Activated T-cell treated with anti-CD3 and anti-CD28 coated beads, Interleukin-2, amount 50 U/mL, for 24 hours (primary cell): ENCODE measurements at regions not wholly inside any gene's neighbourhood (a gene's known extent, or its start where the extent isn't known, plus 50 kb on each side); places are given as distances from the start of the nearest gene placed in this dataset.
"Not testable (repeated sequence)": the region's sequence is repeated elsewhere in the genome, so short reads cannot be mapped to it uniquely, and the experiment has no call there.

Source experiments
- DNase-seq: peaks from one replicate; pipeline ENCODE4 v3.0.0-alpha.2; 2020
- H3K27ac Mint-ChIP-seq: 2 replicates; pipeline ENCODE4 v1.8.0; 2020; ENCODE audit warnings: mild to moderate bottlenecking, mixed read lengths
- H3K27me3 Mint-ChIP-seq: 2 replicates; pipeline ENCODE4 v1.8.0; 2020; ENCODE audit warnings: mixed read lengths
- H3K36me3 Mint-ChIP-seq: 2 replicates; pipeline ENCODE4 v1.8.0; 2020; ENCODE audit warnings: low read depth, mixed read lengths
- H3K4me1 Mint-ChIP-seq: 2 replicates; pipeline ENCODE4 v1.8.0; 2020; ENCODE audit warnings: low read depth, mixed read lengths
- H3K4me3 Mint-ChIP-seq: 2 replicates; pipeline ENCODE4 v1.8.0; 2020; ENCODE audit warnings: mild to moderate bottlenecking, moderate library complexity, mixed read lengths
- H3K9me3 Mint-ChIP-seq: 2 replicates; pipeline ENCODE4 v1.8.0; 2020; ENCODE audit warnings: mixed read lengths

GRCh38 chr16:16770717-16771116, 391.8 kb downstream of the NPIPA7 start:
- not testable (repeated sequence) for H3K9me3 Mint-ChIP-seq, DNase-seq, H3K27ac Mint-ChIP-seq, H3K4me3 Mint-ChIP-seq, H3K4me1 Mint-ChIP-seq, H3K36me3 Mint-ChIP-seq
- peaks cover 24% of the 10 kb centered on the region for H3K27me3 Mint-ChIP-seq

- no peak for DNase-seq
- peaks cover 44% of the 10 kb centered on the region for H3K27me3 Mint-ChIP-seq
These were observed 395.4 kb downstream of the NPIPA7 start for GRCh38 chr16:16774389-16774788.

GRCh38 chr16:16778332-16778731, 399.4 kb downstream of the NPIPA7 start:
- H3K27me3 Mint-ChIP-seq, result peaks cover 36% of the 10 kb centered on the region
- no peak overlapping the region for H3K4me3 Mint-ChIP-seq
- H3K9me3 Mint-ChIP-seq, result no peaks in the 10 kb centered on the region
- H3K27ac Mint-ChIP-seq, result no peak overlapping the region
- DNase-seq, result no peak
- H3K36me3 Mint-ChIP-seq, result no peaks in the 10 kb centered on the region
- H3K4me1 Mint-ChIP-seq, result no peaks in the 10 kb centered on the region

More at GRCh38 chr16:16774389-16774788, 395.4 kb downstream of the NPIPA7 start:
- Mint-ChIP-seq H3K4me3 (no peak overlapping the region), H3K36me3 (no peaks in the 10 kb centered on the region), H3K9me3 (no peaks in the 10 kb centered on the region), H3K27ac (no peak overlapping the region), H3K4me1 (no peaks in the 10 kb centered on the region)

GRCh38 chr16:16780588-16780987, 401.6 kb downstream of the NPIPA7 start:
- no peaks in the 10 kb centered on the region for H3K4me1 Mint-ChIP-seq
- no peak overlapping the region for H3K27ac Mint-ChIP-seq

GRCh38 chr16:16782153-16782552, 403.2 kb downstream of the NPIPA7 start:
- DNase-seq, result no peak
- Mint-ChIP-seq H3K4me1 (no peaks in the 10 kb centered on the region), H3K36me3 (no peaks in the 10 kb centered on the region), H3K27ac (no peak overlapping the region), H3K27me3 (peaks cover 23% of the 10 kb centered on the region), H3K9me3 (no peaks in the 10 kb centered on the region), H3K4me3 (no peak overlapping the region)

More at GRCh38 chr16:16780588-16780987, 401.6 kb downstream of the NPIPA7 start:
- DNase-seq, result no peak
- H3K9me3 Mint-ChIP-seq, result no peaks in the 10 kb centered on the region
- no peaks in the 10 kb centered on the region for H3K36me3 Mint-ChIP-seq
- H3K27me3 Mint-ChIP-seq, result peaks cover 31% of the 10 kb centered on the region
- no peak overlapping the region for H3K4me3 Mint-ChIP-seq

- Mint-ChIP-seq H3K4me3 (no peak overlapping the region), H3K4me1 (no peaks in the 10 kb centered on the region), H3K27ac (no peak overlapping the region), H3K27me3 (peaks cover 3% of the 10 kb centered on the region), H3K36me3 (no peaks in the 10 kb centered on the region), H3K9me3 (peaks cover 13% of the 10 kb centered on the region)
- DNase-seq, result no peak
These were observed 409.1 kb downstream of the NPIPA7 start for GRCh38 chr16:16788004-16788403.

- Mint-ChIP-seq H3K4me1 (no peaks in the 10 kb centered on the region), H3K4me3 (no peak overlapping the region), H3K36me3 (no peaks in the 10 kb centered on the region), H3K27me3 (peaks cover 5% of the 10 kb centered on the region), H3K9me3 (peaks cover 13% of the 10 kb centered on the region), H3K27ac (no peak overlapping the region)
- DNase-seq, result no peak
These were observed 411.7 kb downstream of the NPIPA7 start for GRCh38 chr16:16790597-16790996.

- Mint-ChIP-seq H3K4me1 (no peaks in the 10 kb centered on the region), H3K36me3 (no peaks in the 10 kb centered on the region), H3K27ac (no peak overlapping the region), H3K9me3 (peaks cover 13% of the 10 kb centered on the region), H3K27me3 (peaks cover 5% of the 10 kb centered on the region), H3K4me3 (no peak overlapping the region)
- DNase-seq, result no peak
These were observed 412.1 kb downstream of the NPIPA7 start for GRCh38 chr16:16791051-16791450.

GRCh38 chr16:16797239-16797638, 418.3 kb downstream of the NPIPA7 start:
- Mint-ChIP-seq H3K27ac (no peak overlapping the region), H3K27me3 (peaks cover 14% of the 10 kb centered on the region), H3K4me3 (no peak overlapping the region), H3K9me3 (peaks cover under 1% of the 10 kb centered on the region), H3K36me3 (no peaks in the 10 kb centered on the region), H3K4me1 (no peaks in the 10 kb centered on the region)
- DNase-seq, result no peak

GRCh38 chr16:16798504-16798903, 419.6 kb downstream of the NPIPA7 start:
- no peaks in the 10 kb centered on the region for H3K9me3 Mint-ChIP-seq
- H3K4me1 Mint-ChIP-seq, result no peaks in the 10 kb centered on the region
- no peak for DNase-seq
- no peaks in the 10 kb centered on the region for H3K36me3 Mint-ChIP-seq
- H3K27me3 Mint-ChIP-seq, result peaks cover 14% of the 10 kb centered on the region
- no peak overlapping the region for H3K27ac Mint-ChIP-seq
- no peak overlapping the region for H3K4me3 Mint-ChIP-seq

GRCh38 chr16:16805809-16806208, 426.9 kb downstream of the NPIPA7 start:
- no peaks in the 10 kb centered on the region for H3K4me1 Mint-ChIP-seq
- peaks cover 17% of the 10 kb centered on the region for H3K27me3 Mint-ChIP-seq
- H3K27ac Mint-ChIP-seq, result no peak overlapping the region
- DNase-seq, result no peak
- no peak overlapping the region for H3K4me3 Mint-ChIP-seq
- H3K9me3 Mint-ChIP-seq, result no peaks in the 10 kb centered on the region
- H3K36me3 Mint-ChIP-seq, result no peaks in the 10 kb centered on the region

GRCh38 chr16:16815641-16816040, 436.7 kb downstream of the NPIPA7 start:
- peaks cover 23% of the 10 kb centered on the region for H3K27me3 Mint-ChIP-seq
- H3K9me3 Mint-ChIP-seq, result peaks cover 13% of the 10 kb centered on the region
- H3K4me3 Mint-ChIP-seq, result no peak overlapping the region
- DNase-seq, result no peak
- H3K36me3 Mint-ChIP-seq, result no peaks in the 10 kb centered on the region
- no peaks in the 10 kb centered on the region for H3K4me1 Mint-ChIP-seq
- H3K27ac Mint-ChIP-seq, result no peak overlapping the region

- Mint-ChIP-seq H3K36me3 (no peaks in the 10 kb centered on the region), H3K27ac (no peak overlapping the region), H3K27me3 (peaks cover 18% of the 10 kb centered on the region), H3K9me3 (peaks cover 23% of the 10 kb centered on the region), H3K4me1 (no peaks in the 10 kb centered on the region), H3K4me3 (no peak overlapping the region)
- DNase-seq, result no peak
These were observed 438.3 kb downstream of the NPIPA7 start for GRCh38 chr16:16817196-16817595.

GRCh38 chr16:16821261-16821660, 442.3 kb downstream of the NPIPA7 start:
- H3K36me3 Mint-ChIP-seq, result no peaks in the 10 kb centered on the region

GRCh38 chr16:16828913-16829398, 450.0 kb downstream of the NPIPA7 start:
- Mint-ChIP-seq H3K27ac (no peak overlapping the region), H3K9me3 (peaks cover 4% of the 10 kb centered on the region), H3K27me3 (peaks cover 48% of the 10 kb centered on the region), H3K4me3 (no peak overlapping the region), H3K36me3 (no peaks in the 10 kb centered on the region), H3K4me1 (peaks cover 4% of the 10 kb centered on the region)
- no peak for DNase-seq

More at GRCh38 chr16:16821261-16821660, 442.3 kb downstream of the NPIPA7 start:
- no peak for DNase-seq
- H3K27me3 Mint-ChIP-seq, result peaks cover 18% of the 10 kb centered on the region
- H3K9me3 Mint-ChIP-seq, result peaks cover 33% of the 10 kb centered on the region
- H3K4me1 Mint-ChIP-seq, result no peaks in the 10 kb centered on the region
- H3K27ac Mint-ChIP-seq, result no peak overlapping the region
- no peak overlapping the region for H3K4me3 Mint-ChIP-seq

GRCh38 chr16:16830401-16830800, 451.5 kb downstream of the NPIPA7 start:
- Mint-ChIP-seq H3K4me3 (no peak overlapping the region), H3K9me3 (peaks cover 2% of the 10 kb centered on the region), H3K27ac (no peak overlapping the region), H3K4me1 (peaks cover 4% of the 10 kb centered on the region), H3K27me3 (peaks cover 48% of the 10 kb centered on the region), H3K36me3 (no peaks in the 10 kb centered on the region)
- DNase-seq, result no peak
